Hepatocyte (in vitro differentiated cells): ENCODE measurements at regions not wholly inside any gene's neighbourhood (a gene's known extent, or its start where the extent isn't known, plus 50 kb on each side); places are given as distances from the start of the nearest gene placed in this dataset.

Source experiments
- DNase-seq: peaks from one replicate; pipeline ENCODE4 v3.0.0-alpha.2; 2016; ENCODE audit warnings: low spot score
- H2AFZ ChIP-seq: fragments of 200-600 bp; sonication (generic); 2 replicates; pipeline ENCODE4 v1.6.0; 2016; ENCODE audit warnings: antibody characterized with exemption, mild to moderate bottlenecking
- H3K27ac ChIP-seq: fragments of 200-600 bp; sonication (generic); 2 replicates; pipeline ENCODE4 v1.5.1; 2016; ENCODE audit warnings: mild to moderate bottlenecking
- H3K27me3 ChIP-seq: fragments of 200-600 bp; sonication (generic); 2 replicates; pipeline ENCODE4 v1.6.1; 2016
- H3K36me3 ChIP-seq: fragments of 200-600 bp; sonication (generic); replicated peaks from 2 replicates; pipeline ENCODE4 v1.5.1; 2016; ENCODE audit warnings: low read depth; ENCODE audit not compliant: insufficient read depth
- H3K4me1 ChIP-seq: fragments of 200-600 bp; sonication (generic); 2 replicates; pipeline ENCODE4 v1.5.1; 2016; ENCODE audit warnings: mild to moderate bottlenecking, moderate library complexity; ENCODE audit not compliant: insufficient read depth
- H3K4me2 ChIP-seq: fragments of 200-600 bp; sonication (generic); 2 replicates; pipeline ENCODE4 v1.6.0; 2016
- H3K4me3 ChIP-seq: fragments of 200-600 bp; sonication (generic); 2 replicates; pipeline ENCODE4 v1.5.1; 2016; ENCODE audit warnings: mild to moderate bottlenecking
- H3K79me2 ChIP-seq: fragments of 200-600 bp; sonication (generic); 2 replicates; pipeline ENCODE4 v1.6.0; 2017; ENCODE audit warnings: mild to moderate bottlenecking
- H3K9me2 ChIP-seq: fragments of 200-600 bp; sonication (generic); replicated peaks from 2 replicates; pipeline ENCODE4 v1.6.0; 2017; ENCODE audit warnings: mild to moderate bottlenecking; ENCODE audit not compliant: insufficient read depth
- H3K9me3 ChIP-seq: fragments of 200-600 bp; sonication (generic); 2 replicates; pipeline ENCODE4 v1.5.1; 2016; ENCODE audit warnings: low read depth, mild to moderate bottlenecking
- H4K20me1 ChIP-seq: fragments of 200-600 bp; sonication (generic); 2 replicates; pipeline ENCODE4 v1.6.0; 2016; ENCODE audit warnings: mild to moderate bottlenecking; ENCODE audit not compliant: insufficient read depth, poor library complexity, severe bottlenecking
- EZH2 ChIP-seq: fragments of 200-600 bp; sonication (generic); IDR thresholded peaks from 2 replicates; pipeline ENCODE4 v1.6.1; 2016; ENCODE audit warnings: antibody characterized with exemption, mild to moderate bottlenecking, borderline replicate concordance
- EZH2phosphoT487 ChIP-seq: fragments of 200-600 bp; sonication (generic); IDR thresholded peaks from one replicate; pipeline ENCODE4 v1.6.1; 2018; ENCODE audit warnings: antibody characterized with exemption, mild to moderate bottlenecking, low read depth, moderate library complexity; ENCODE audit not compliant: unreplicated experiment, severe bottlenecking
- WGBS: methylation state at CpG from one replicate; pipeline ENCODE4 v1.1.6; 2016; ENCODE audit warnings: low lambda C conversion rate; ENCODE audit errors: missing lambda C conversion rate; 5-methylcytosine and 5-hydroxymethylcytosine counted together
- TF ChIP-seq, protein P1 (sequence below): fragments of 200-600 bp; sonication (generic); IDR thresholded peaks from 2 replicates; pipeline ENCODE4 v1.5.1; 2016; ENCODE audit warnings: antibody characterized with exemption, mild to moderate bottlenecking; ENCODE audit not compliant: poor library complexity

DNA sequence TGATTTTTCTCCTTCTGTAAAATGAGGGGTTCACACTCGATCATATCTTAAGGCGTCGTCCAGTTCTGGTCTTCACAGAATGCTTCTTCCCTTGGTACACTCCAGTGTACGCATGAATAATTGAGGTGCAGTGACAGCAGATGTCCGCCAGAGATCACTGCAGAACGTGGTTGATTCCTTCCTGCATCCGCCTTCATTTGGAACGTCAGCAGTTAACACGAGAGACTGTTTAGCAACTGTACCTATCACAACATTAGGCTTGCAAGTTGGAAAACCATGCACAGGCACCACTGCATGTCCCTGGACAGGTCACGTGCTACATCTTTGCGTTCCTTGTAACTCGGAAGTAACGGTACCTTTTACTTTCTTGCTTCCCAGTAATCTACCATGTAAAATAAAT, 66.0 kb upstream of the GEMIN8 start:
- WGBS = 42% methylated on average over 13 of the region's 13 CpGs
- Histone ChIP-seq H3K4me2 (no peak overlapping the region), H4K20me1 (no peaks in the 10 kb centered on the region), H3K9me2 (no peaks in the 10 kb centered on the region), H3K4me1 (no peaks in the 10 kb centered on the region), H3K79me2 (no peaks in the 10 kb centered on the region), H3K9me3 (no peaks in the 10 kb centered on the region), H3K27me3 (no peaks in the 10 kb centered on the region), H2AFZ (no peak overlapping the region), H3K36me3 (no peaks in the 10 kb centered on the region), H3K4me3 (no peak overlapping the region), H3K27ac (no peak overlapping the region)
- peak; percentile 62 for DNase-seq
- TF ChIP-seq EZH2phosphoT487 (no peak), EZH2 (no peak)
- TF ChIP-seq, protein P1, sequence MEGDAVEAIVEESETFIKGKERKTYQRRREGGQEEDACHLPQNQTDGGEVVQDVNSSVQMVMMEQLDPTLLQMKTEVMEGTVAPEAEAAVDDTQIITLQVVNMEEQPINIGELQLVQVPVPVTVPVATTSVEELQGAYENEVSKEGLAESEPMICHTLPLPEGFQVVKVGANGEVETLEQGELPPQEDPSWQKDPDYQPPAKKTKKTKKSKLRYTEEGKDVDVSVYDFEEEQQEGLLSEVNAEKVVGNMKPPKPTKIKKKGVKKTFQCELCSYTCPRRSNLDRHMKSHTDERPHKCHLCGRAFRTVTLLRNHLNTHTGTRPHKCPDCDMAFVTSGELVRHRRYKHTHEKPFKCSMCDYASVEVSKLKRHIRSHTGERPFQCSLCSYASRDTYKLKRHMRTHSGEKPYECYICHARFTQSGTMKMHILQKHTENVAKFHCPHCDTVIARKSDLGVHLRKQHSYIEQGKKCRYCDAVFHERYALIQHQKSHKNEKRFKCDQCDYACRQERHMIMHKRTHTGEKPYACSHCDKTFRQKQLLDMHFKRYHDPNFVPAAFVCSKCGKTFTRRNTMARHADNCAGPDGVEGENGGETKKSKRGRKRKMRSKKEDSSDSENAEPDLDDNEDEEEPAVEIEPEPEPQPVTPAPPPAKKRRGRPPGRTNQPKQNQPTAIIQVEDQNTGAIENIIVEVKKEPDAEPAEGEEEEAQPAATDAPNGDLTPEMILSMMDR = peak; percentile 59

GRCh38 chrX:14094191-14094590, 64.5 kb upstream of the GEMIN8 start:
- H2AFZ ChIP-seq = no peak overlapping the region
- no peak for DNase-seq
- no peaks in the 10 kb centered on the region for H3K36me3 ChIP-seq
- H3K27me3 ChIP-seq = no peaks in the 10 kb centered on the region
- H3K27ac ChIP-seq = no peak overlapping the region
- TF ChIP-seq EZH2 (no peak), EZH2phosphoT487 (no peak)
- TF ChIP-seq, protein P1 = no peak
- no peaks in the 10 kb centered on the region for H3K9me2 ChIP-seq
- 33% methylated on average over 2 of the region's 2 CpGs for WGBS
- H3K9me3 ChIP-seq = no peaks in the 10 kb centered on the region
- H3K4me1 ChIP-seq = no peaks in the 10 kb centered on the region
- no peaks in the 10 kb centered on the region for H3K79me2 ChIP-seq
- no peak overlapping the region for H3K4me2 ChIP-seq
- H3K4me3 ChIP-seq = no peak overlapping the region
- H4K20me1 ChIP-seq = no peaks in the 10 kb centered on the region

DNA sequence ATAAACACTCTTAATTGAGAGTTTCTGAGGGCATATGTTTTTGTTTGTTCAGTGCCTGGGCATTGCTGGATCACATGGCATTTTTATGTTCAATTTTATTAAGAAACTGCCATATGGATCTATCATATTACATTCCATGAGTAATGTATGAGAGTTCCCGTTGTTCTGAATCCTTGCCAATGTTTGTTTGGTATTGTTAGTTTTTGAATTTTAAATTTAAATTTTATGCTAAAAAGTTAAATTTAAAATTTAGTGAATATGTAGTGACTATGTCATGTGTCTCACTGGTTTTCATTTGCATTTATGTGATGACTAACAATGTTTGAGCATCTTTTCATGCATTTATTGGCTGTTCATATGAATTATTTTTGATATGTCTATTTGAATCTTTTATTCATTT, 54.8 kb upstream of the GEMIN8 start:
- Histone ChIP-seq H3K4me1 (no peaks in the 10 kb centered on the region), H3K4me2 (no peak overlapping the region), H4K20me1 (no peaks in the 10 kb centered on the region), H3K9me2 (no peaks in the 10 kb centered on the region), H3K4me3 (no peak overlapping the region), H3K27me3 (no peaks in the 10 kb centered on the region), H3K27ac (no peak overlapping the region), H3K36me3 (no peaks in the 10 kb centered on the region), H3K79me2 (no peaks in the 10 kb centered on the region), H3K9me3 (no peaks in the 10 kb centered on the region), H2AFZ (no peak overlapping the region)
- WGBS = 90% methylated on average over 1 of the region's 1 CpG
- TF ChIP-seq, protein P1 = no peak
- TF ChIP-seq EZH2phosphoT487 (no peak), EZH2 (no peak)
- no peak for DNase-seq

DNA sequence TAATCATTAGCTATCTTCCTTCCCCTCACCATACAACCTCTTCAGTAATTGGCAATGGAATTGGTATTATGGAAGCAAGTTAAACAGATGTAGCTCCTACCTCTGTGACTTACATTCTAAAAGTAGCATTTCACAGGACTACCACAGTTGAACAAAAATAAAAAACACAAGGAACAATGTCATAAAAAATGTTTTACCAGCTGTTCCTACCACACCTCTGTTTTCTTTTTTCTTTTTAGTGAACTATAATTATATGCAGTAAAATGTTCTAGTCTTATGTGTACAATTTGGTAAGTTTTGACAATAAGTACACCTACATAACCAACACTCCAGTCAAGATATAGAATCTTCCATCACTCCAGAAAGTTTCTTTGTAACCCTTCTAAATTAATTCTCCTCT, 54.1 kb upstream of the GEMIN8 start:
- H3K79me2 ChIP-seq = no peaks in the 10 kb centered on the region
- H3K36me3 ChIP-seq = no peaks in the 10 kb centered on the region
- H3K4me1 ChIP-seq = no peaks in the 10 kb centered on the region
- no peak overlapping the region for H3K27ac ChIP-seq
- TF ChIP-seq, protein P1 = no peak
- no peak for TF ChIP-seq EZH2phosphoT487
- no peak for TF ChIP-seq EZH2
- H3K27me3 ChIP-seq = no peaks in the 10 kb centered on the region
- H4K20me1 ChIP-seq = no peaks in the 10 kb centered on the region
- no peak overlapping the region for H2AFZ ChIP-seq
- no peaks in the 10 kb centered on the region for H3K9me2 ChIP-seq
- DNase-seq = no peak
- H3K9me3 ChIP-seq = no peaks in the 10 kb centered on the region
- H3K4me3 ChIP-seq = no peak overlapping the region
- H3K4me2 ChIP-seq = no peak overlapping the region
